ENCODE measurements at regions not wholly inside any gene's neighbourhood (a gene's known extent, or its start where the extent isn't known, plus 50 kb on each side); places are given as distances from the start of the nearest gene placed in this dataset.

GRCh38 chr10:62866941-62867340, 50.8 kb upstream of the EGR2 start:
- no peak for ATAC-seq

DNA sequence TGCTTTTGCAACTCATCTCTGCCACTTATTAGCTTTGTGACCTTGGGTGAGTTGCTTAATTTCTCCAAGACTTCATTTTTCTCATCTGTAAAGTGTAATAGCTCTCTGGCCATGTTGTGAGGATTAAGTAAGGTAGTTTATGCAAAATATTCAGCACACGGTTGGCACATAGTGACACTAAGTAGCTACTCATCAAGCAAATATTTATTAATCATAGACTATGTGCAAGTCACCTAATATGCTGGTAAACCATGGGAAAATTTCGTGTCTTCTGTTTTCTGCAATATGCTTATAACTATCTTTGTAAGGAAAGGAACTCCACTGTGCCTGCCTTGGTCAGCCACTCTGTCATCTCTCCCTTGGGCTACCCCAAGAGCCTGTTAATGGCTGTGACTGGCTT, 50.3 kb upstream of the EGR2 start:
- no peak for ATAC-seq

All from activated CD4-positive, CD25-positive, alpha-beta regulatory T cell treated with anti-CD3 and anti-CD28 coated beads, Interleukin-2, amount 50 U/mL, for 24 hours (primary cell).